Thyroid gland (tissue), 4 donors: ENCODE measurements at regions not wholly inside any gene's neighbourhood (a gene's known extent, or its start where the extent isn't known, plus 50 kb on each side); places are given as distances from the start of the nearest gene placed in this dataset.
A peak's percentile ranks its signal among the peaks of the same experiment; 100 is the strongest.

Source experiments
- DNase-seq, 2 donors: peaks; one replicate each; pipeline ENCODE4 v3.0.0-alpha.2; 2019
- H3K27ac ChIP-seq, 3 donors: fragments of 200-600 bp; sonication (generic); 1 replicate in 2 of 3; 2 replicates in 1 of 3; pipeline ENCODE4 v1.5.1; 2016 to 2019; ENCODE audit warnings: mild to moderate bottlenecking in 1 of 3, moderate library complexity in 1 of 3
- H3K27me3 ChIP-seq: fragments of 200-600 bp; sonication (generic); one replicate; pipeline ENCODE4 v1.5.1; 2019
- H3K36me3 ChIP-seq, 2 donors: fragments of 200-600 bp; sonication (generic); one replicate each; pipeline ENCODE4 v1.5.1; 2016 to 2019
- H3K4me1 ChIP-seq, 2 donors: fragments of 200-600 bp; sonication (generic); one replicate each; pipeline ENCODE4 v1.5.1; 2017 to 2019
- H3K4me3 ChIP-seq, 3 donors: fragments of 200-600 bp; sonication (generic); replicated peaks in 1 of 3; 1 replicate in 2 of 3; 2 replicates in 1 of 3; pipeline ENCODE4 v1.5.1; 2016; ENCODE audit warnings: mild to moderate bottlenecking in 1 of 3
- H3K9me3 ChIP-seq: fragments of 200-600 bp; sonication (generic); one replicate; pipeline ENCODE4 v1.5.1; 2017
- CTCF ChIP-seq, 6 experiments: fragments of 200-600 bp in 3 of 6; fragments of 450-650 bp in 3 of 6; sonication (generic) in 3 of 6; IDR thresholded peaks; one replicate each; pipeline ENCODE4 v1.5.1; 2016 to 2019; ENCODE audit warnings: antibody characterized with exemption in 6 of 6, mild to moderate bottlenecking in 2 of 6, inconsistent platforms in 1 of 6, moderate library complexity in 1 of 6
- POLR2A ChIP-seq, 2 donors: fragments of 450-650 bp; IDR thresholded peaks; one replicate each; pipeline ENCODE4 v1.6.1; 2017; ENCODE audit warnings: antibody characterized with exemption in 2 of 2, mild to moderate bottlenecking in 2 of 2, moderate library complexity in 1 of 2
- WGBS, 2 donors: methylation state at CpG; one replicate each; pipeline ENCODE4 v1.1.5; 2017; 5-methylcytosine and 5-hydroxymethylcytosine counted together
- intact Hi-C: fragments of 100-400 bp; cut with DNase I; formaldehyde crosslinking; loops from one replicate; pipeline ENCODE4 v1.15.1; 2023

GRCh38 chr2:42962508-42962953, 170.1 kb upstream of the HAAO start:
- Histone ChIP-seq H3K4me1 (peaks cover 14 to 35% of the 10 kb centered on the region in 2 donors), H3K27me3 (no peaks in the 10 kb centered on the region), H3K36me3 (no peaks in the 10 kb centered on the region), H3K9me3 (no peaks in the 10 kb centered on the region), H3K4me3 (no peak overlapping the region), H3K27ac (peak overlapping the region; percentile 5 to 80 (median 50))
- intact Hi-C loops: loop anchor here (10.0 kb wide), 1 partner anchor 572 kb away; no protein-coding TSS in a partner anchor
- no peak for DNase-seq
- TF ChIP-seq POLR2A (IDR thresholded peaks at IDR 0.05) (no peak), CTCF (IDR thresholded peaks at IDR 0.05) (no peak)
- WGBS, 2 donors: 39 to 54% methylated on average over 10 to 12 of the region's 12 CpGs

GRCh38 chr2:42961961-42962360, 169.6 kb upstream of the HAAO start:
- Histone ChIP-seq H3K36me3 (no peaks in the 10 kb centered on the region), H3K27me3 (no peaks in the 10 kb centered on the region), H3K4me3 (no peak overlapping the region), H3K4me1 (peaks cover 14 to 35% of the 10 kb centered on the region in 2 donors), H3K9me3 (no peaks in the 10 kb centered on the region), H3K27ac (peak overlapping the region; percentile 5 to 80 (median 50))
- WGBS, 2 donors: 53 to 90% methylated on average over 4 to 6 of the region's 7 CpGs
- DNase-seq: no peak
- no peak for TF ChIP-seq POLR2A (IDR thresholded peaks at IDR 0.05)
- TF ChIP-seq CTCF (IDR thresholded peaks at IDR 0.05): no peak
- intact Hi-C loops: loop anchor here (10.0 kb wide), 1 partner anchor 573 kb away; no protein-coding TSS in a partner anchor

- DNase-seq: peak; percentile 28 to 39
- TF ChIP-seq POLR2A (IDR thresholded peaks at IDR 0.05): no peak
- no peak for TF ChIP-seq CTCF (IDR thresholded peaks at IDR 0.05)
- H3K27ac ChIP-seq: peak overlapping the region; percentile 5 to 80 (median 50)
Observed at GRCh38 chr2:42961385-42961811, 169.0 kb upstream of the HAAO start.

GRCh38 chr2:42960842-42961180, 168.4 kb upstream of the HAAO start:
- intact Hi-C loops: loop anchor here (10.0 kb wide), 1 partner anchor 574 kb away; no protein-coding TSS in a partner anchor
- DNase-seq: no peak
- H3K4me3 ChIP-seq: no peak overlapping the region
- WGBS, 2 donors: 84 to 90% methylated on average over 6 of the region's 6 CpGs
- H3K9me3 ChIP-seq: no peaks in the 10 kb centered on the region
- peaks cover 14 to 35% of the 10 kb centered on the region in 2 donors for H3K4me1 ChIP-seq
- peak overlapping the region; percentile 37 to 80 (median 50) for H3K27ac ChIP-seq
- TF ChIP-seq POLR2A (IDR thresholded peaks at IDR 0.05): no peak
- no peak for TF ChIP-seq CTCF (IDR thresholded peaks at IDR 0.05)
- no peaks in the 10 kb centered on the region for H3K36me3 ChIP-seq
- no peaks in the 10 kb centered on the region for H3K27me3 ChIP-seq

More at GRCh38 chr2:42961385-42961811, 169.0 kb upstream of the HAAO start:
- Histone ChIP-seq H3K9me3 (no peaks in the 10 kb centered on the region), H3K27me3 (no peaks in the 10 kb centered on the region), H3K36me3 (no peaks in the 10 kb centered on the region), H3K4me3 (no peak overlapping the region), H3K4me1 (peaks cover 14 to 35% of the 10 kb centered on the region in 2 donors)
- intact Hi-C loops: loop anchor here (10.0 kb wide), 1 partner anchor 573 kb away; no protein-coding TSS in a partner anchor
- 62 to 67% methylated on average over 15 of the region's 15 CpGs for WGBS, 2 donors

GRCh38 chr2:42960002-42960841, 167.8 kb upstream of the HAAO start:
- Histone ChIP-seq H3K4me1 (peaks cover 14 to 35% of the 10 kb centered on the region in 2 donors), H3K4me3 (no peak overlapping the region), H3K9me3 (no peaks in the 10 kb centered on the region), H3K36me3 (no peaks in the 10 kb centered on the region), H3K27me3 (no peaks in the 10 kb centered on the region), H3K27ac (peak overlapping the region; percentile 37 to 80 (median 50))
- intact Hi-C loops: loop anchor here (10.0 kb wide), 1 partner anchor 575 kb away; no protein-coding TSS in a partner anchor
- no peak for TF ChIP-seq POLR2A (IDR thresholded peaks at IDR 0.05)
- TF ChIP-seq CTCF (IDR thresholded peaks at IDR 0.05): no peak
- WGBS, 2 donors: 68 to 76% methylated on average over 10 of the region's 10 CpGs
- DNase-seq: no peak
